Neural progenitor cell (in vitro differentiated cells): ENCODE measurements at regions not wholly inside any gene's neighbourhood (a gene's known extent, or its start where the extent isn't known, plus 50 kb on each side); places are given as distances from the start of the nearest gene placed in this dataset.
A peak's percentile ranks its signal among the peaks of the same experiment; 100 is the strongest.

Experiments used
- DNase-seq: peaks from one replicate; pipeline ENCODE4 v3.0.0-alpha.2; 2016; ENCODE audit warnings: low spot score
- H2AFZ ChIP-seq: fragments of 200-600 bp; sonication (generic); replicated peaks from 2 replicates; pipeline ENCODE4 v1.6.1; 2016; ENCODE audit warnings: antibody characterized with exemption
- H3F3A ChIP-seq: fragments of 200-600 bp; sonication (generic); 2 replicates; pipeline ENCODE4 v1.6.1; 2016; ENCODE audit warnings: antibody characterized with exemption, low read depth
- H3K27ac ChIP-seq: fragments of 200-600 bp; sonication (generic); 2 replicates; pipeline ENCODE4 v1.5.1; 2016; ENCODE audit warnings: mild to moderate bottlenecking
- H3K27me3 ChIP-seq: fragments of 200-600 bp; sonication (generic); 2 replicates; pipeline ENCODE4 v1.6.1; 2016; ENCODE audit warnings: mild to moderate bottlenecking, moderate library complexity
- H3K36me3 ChIP-seq: fragments of 200-600 bp; sonication (generic); 2 replicates; pipeline ENCODE4 v1.5.1; 2016
- H3K4me1 ChIP-seq: fragments of 200-600 bp; sonication (generic); 2 replicates; pipeline ENCODE4 v1.6.1; 2016; ENCODE audit warnings: mixed run types
- H3K4me2 ChIP-seq: fragments of 200-600 bp; sonication (generic); 2 replicates; pipeline ENCODE4 v1.6.1; 2016
- H3K4me3 ChIP-seq: fragments of 200-600 bp; sonication (generic); 2 replicates; pipeline ENCODE4 v1.5.1; 2016
- H3K79me2 ChIP-seq: fragments of 200-600 bp; sonication (generic); 2 replicates; pipeline ENCODE4 v1.6.1; 2016; ENCODE audit warnings: low read depth
- H3K9ac ChIP-seq: fragments of 200-600 bp; sonication (generic); 2 replicates; pipeline ENCODE4 v1.6.1; 2016
- H3K9me3 ChIP-seq: fragments of 200-600 bp; sonication (generic); 2 replicates; pipeline ENCODE4 v1.5.1; 2016; ENCODE audit warnings: low read depth
- H4K20me1 ChIP-seq: fragments of 200-600 bp; sonication (generic); 2 replicates; pipeline ENCODE4 v1.6.1; 2016; ENCODE audit warnings: low read depth
- H3K27ac Mint-ChIP-seq: 3 replicates; pipeline ENCODE4 v1.8.0; 2021; ENCODE audit warnings: mixed read lengths
- H3K27me3 Mint-ChIP-seq: 2 replicates; pipeline ENCODE4 v1.8.0; 2022; ENCODE audit warnings: low read depth, mild to moderate bottlenecking, inconsistent platforms, moderate library complexity, mixed read lengths; ENCODE audit not compliant: insufficient read depth
- H3K36me3 Mint-ChIP-seq: 3 replicates; pipeline ENCODE4 v1.8.0; 2021; ENCODE audit warnings: mixed read lengths
- H3K4me1 Mint-ChIP-seq: 3 replicates; pipeline ENCODE4 v1.8.0; 2021; ENCODE audit warnings: mixed read lengths
- H3K4me3 Mint-ChIP-seq: 3 replicates; pipeline ENCODE4 v1.8.0; 2021; ENCODE audit warnings: mild to moderate bottlenecking, moderate library complexity, mixed read lengths
- H3K9me3 Mint-ChIP-seq: 3 replicates; pipeline ENCODE4 v1.8.0; 2020; ENCODE audit warnings: mixed read lengths
- EZH2 ChIP-seq: fragments of 200-600 bp; sonication (generic); IDR thresholded peaks from 2 replicates; pipeline ENCODE4 v1.6.1; 2017; ENCODE audit warnings: antibody characterized with exemption, mild to moderate bottlenecking, moderate library complexity
- EZH2phosphoT487 ChIP-seq: fragments of 200-600 bp; sonication (generic); IDR thresholded peaks from 2 replicates; pipeline ENCODE4 v1.6.1; 2017; ENCODE audit warnings: antibody characterized with exemption
- TF ChIP-seq, protein P1 (sequence below): fragments of 200-600 bp; sonication (generic); IDR thresholded peaks from 2 replicates; pipeline ENCODE4 v1.5.1; 2017; ENCODE audit warnings: antibody characterized with exemption, mild to moderate bottlenecking

GRCh38 chr10:36882781-36883180, 242.6 kb upstream of the ANKRD30A start:
- no peaks in the 10 kb centered on the region for H3K36me3 ChIP-seq
- no peaks in the 10 kb centered on the region for H3K79me2 ChIP-seq
- no peak overlapping the region for H3K9ac ChIP-seq
- no peak overlapping the region for H3K4me2 ChIP-seq
- Mint-ChIP-seq H3K4me1 (no peaks in the 10 kb centered on the region), H3K4me3 (no peak overlapping the region), H3K36me3 (no peaks in the 10 kb centered on the region), H3K9me3 (no peaks in the 10 kb centered on the region), H3K27ac (no peak overlapping the region), H3K27me3 (no peaks in the 10 kb centered on the region)
- DNase-seq: no peak
- no peaks in the 10 kb centered on the region for H3K27me3 ChIP-seq
- H3F3A ChIP-seq: no peaks in the 10 kb centered on the region
- no peaks in the 10 kb centered on the region for H3K4me1 ChIP-seq
- H3K4me3 ChIP-seq: no peak overlapping the region
- no peaks in the 10 kb centered on the region for H4K20me1 ChIP-seq
- H3K9me3 ChIP-seq: no peaks in the 10 kb centered on the region
- TF ChIP-seq EZH2phosphoT487 (no peak), EZH2 (no peak)
- TF ChIP-seq, protein P1, sequence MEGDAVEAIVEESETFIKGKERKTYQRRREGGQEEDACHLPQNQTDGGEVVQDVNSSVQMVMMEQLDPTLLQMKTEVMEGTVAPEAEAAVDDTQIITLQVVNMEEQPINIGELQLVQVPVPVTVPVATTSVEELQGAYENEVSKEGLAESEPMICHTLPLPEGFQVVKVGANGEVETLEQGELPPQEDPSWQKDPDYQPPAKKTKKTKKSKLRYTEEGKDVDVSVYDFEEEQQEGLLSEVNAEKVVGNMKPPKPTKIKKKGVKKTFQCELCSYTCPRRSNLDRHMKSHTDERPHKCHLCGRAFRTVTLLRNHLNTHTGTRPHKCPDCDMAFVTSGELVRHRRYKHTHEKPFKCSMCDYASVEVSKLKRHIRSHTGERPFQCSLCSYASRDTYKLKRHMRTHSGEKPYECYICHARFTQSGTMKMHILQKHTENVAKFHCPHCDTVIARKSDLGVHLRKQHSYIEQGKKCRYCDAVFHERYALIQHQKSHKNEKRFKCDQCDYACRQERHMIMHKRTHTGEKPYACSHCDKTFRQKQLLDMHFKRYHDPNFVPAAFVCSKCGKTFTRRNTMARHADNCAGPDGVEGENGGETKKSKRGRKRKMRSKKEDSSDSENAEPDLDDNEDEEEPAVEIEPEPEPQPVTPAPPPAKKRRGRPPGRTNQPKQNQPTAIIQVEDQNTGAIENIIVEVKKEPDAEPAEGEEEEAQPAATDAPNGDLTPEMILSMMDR: no peak
- H3K27ac ChIP-seq: no peak overlapping the region
- H2AFZ ChIP-seq: no peak overlapping the region

DNA sequence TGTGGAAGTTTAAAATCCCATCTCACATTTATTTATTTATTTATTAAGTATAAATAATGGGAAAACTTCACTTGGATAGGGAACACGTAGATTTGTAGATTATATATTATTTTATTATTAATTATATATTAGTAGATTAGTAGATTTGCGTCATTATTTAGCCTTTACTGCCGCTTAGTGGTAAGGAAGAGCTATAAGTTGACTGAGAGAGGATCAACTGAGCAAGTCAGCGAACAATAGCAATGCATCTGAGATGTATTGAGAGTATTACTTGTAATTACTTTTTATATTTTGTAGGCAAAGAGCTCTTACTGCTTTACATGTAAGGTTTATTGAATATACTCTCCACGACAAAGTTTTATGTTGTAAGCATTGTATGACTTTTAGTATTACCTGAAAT, 244.5 kb upstream of the ANKRD30A start:
- DNase-seq: peak; percentile 36
- no peak overlapping the region for H3K9ac ChIP-seq
- no peaks in the 10 kb centered on the region for H3K9me3 Mint-ChIP-seq

DNA sequence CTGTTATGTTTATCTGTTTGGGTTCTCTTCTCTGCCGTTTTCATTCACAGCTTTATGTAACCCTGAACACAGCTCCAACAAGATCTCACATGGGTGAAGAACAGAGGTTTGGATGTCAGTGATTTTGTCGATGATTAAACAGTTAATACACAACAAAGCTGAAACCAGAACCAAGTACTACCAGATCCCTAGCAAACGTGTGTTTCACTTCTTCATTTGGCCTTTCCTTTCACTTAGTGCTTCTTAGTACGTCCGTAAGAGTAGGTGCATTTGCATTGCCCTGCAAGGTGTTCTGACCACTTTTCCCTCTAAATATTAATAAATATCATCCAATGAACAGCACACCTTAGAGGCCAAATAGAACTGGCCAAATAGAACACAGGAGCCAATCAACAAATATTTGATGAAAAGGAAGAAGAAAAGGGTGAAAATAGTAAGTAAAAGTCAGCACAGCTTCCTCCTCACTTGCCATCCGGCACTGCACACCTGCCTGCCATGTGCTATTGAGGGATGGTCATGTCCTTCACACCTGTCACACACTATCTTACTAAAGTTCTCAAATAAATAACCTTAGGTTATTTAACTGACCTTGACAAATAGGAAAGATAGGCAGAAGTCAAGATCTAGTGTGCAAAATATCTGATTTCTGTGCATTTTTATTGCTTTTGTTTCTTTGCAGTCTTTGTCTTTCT, 252.6 kb upstream of the ANKRD30A start:
- Mint-ChIP-seq H3K4me3 (no peak overlapping the region), H3K9me3 (no peaks in the 10 kb centered on the region), H3K36me3 (no peaks in the 10 kb centered on the region), H3K27me3 (no peaks in the 10 kb centered on the region), H3K27ac (no peak overlapping the region), H3K4me1 (no peaks in the 10 kb centered on the region)
- no peaks in the 10 kb centered on the region for H3F3A ChIP-seq
- no peaks in the 10 kb centered on the region for H3K36me3 ChIP-seq
- no peak overlapping the region for H3K4me3 ChIP-seq
- no peaks in the 10 kb centered on the region for H4K20me1 ChIP-seq
- H3K9me3 ChIP-seq: no peaks in the 10 kb centered on the region
- no peak overlapping the region for H2AFZ ChIP-seq
- no peak overlapping the region for H3K9ac ChIP-seq
- TF ChIP-seq EZH2 (no peak), EZH2phosphoT487 (no peak)
- TF ChIP-seq, protein P1: no peak
- H3K4me1 ChIP-seq: no peaks in the 10 kb centered on the region
- no peak overlapping the region for H3K4me2 ChIP-seq
- no peak for DNase-seq
- H3K79me2 ChIP-seq: no peaks in the 10 kb centered on the region
- no peak overlapping the region for H3K27ac ChIP-seq
- H3K27me3 ChIP-seq: no peaks in the 10 kb centered on the region

More for the DNA sequence above, 244.5 kb upstream of the ANKRD30A start:
- Histone ChIP-seq H4K20me1 (no peaks in the 10 kb centered on the region), H3K27ac (no peak overlapping the region), H3K4me3 (no peak overlapping the region), H3K27me3 (no peaks in the 10 kb centered on the region), H2AFZ (no peak overlapping the region), H3K9me3 (no peaks in the 10 kb centered on the region), H3K4me2 (no peak overlapping the region), H3K36me3 (no peaks in the 10 kb centered on the region), H3K4me1 (no peaks in the 10 kb centered on the region), H3F3A (no peaks in the 10 kb centered on the region), H3K79me2 (no peaks in the 10 kb centered on the region)
- Mint-ChIP-seq H3K36me3 (no peaks in the 10 kb centered on the region), H3K4me1 (no peaks in the 10 kb centered on the region), H3K4me3 (no peak overlapping the region), H3K27me3 (no peaks in the 10 kb centered on the region), H3K27ac (no peak overlapping the region)
- no peak for TF ChIP-seq EZH2phosphoT487
- no peak for TF ChIP-seq EZH2
- TF ChIP-seq, protein P1: peak; percentile 59
